Ascending aorta (tissue), 2 donors: ENCODE measurements at regions not wholly inside any gene's neighbourhood (a gene's known extent, or its start where the extent isn't known, plus 50 kb on each side); places are given as distances from the start of the nearest gene placed in this dataset.
A peak's percentile ranks its signal among the peaks of the same experiment; 100 is the strongest.

ENCODE experiments used
- DNase-seq, 2 donors: peaks; one replicate each; pipeline ENCODE4 v3.0.0-alpha.2; 2019; ENCODE audit warnings: low spot score in 2 of 2
- H3K27ac ChIP-seq, 2 donors: fragments of 200-600 bp; sonication (generic); one replicate each; pipeline ENCODE4 v1.5.1; 2016 to 2017; ENCODE audit warnings: mild to moderate bottlenecking in 1 of 2
- H3K27me3 ChIP-seq: fragments of 200-600 bp; sonication (generic); one replicate; pipeline ENCODE4 v1.5.1; 2017
- H3K36me3 ChIP-seq, 2 donors: fragments of 200-600 bp; sonication (generic); one replicate each; pipeline ENCODE4 v1.5.1; 2016
- H3K4me1 ChIP-seq, 2 donors: fragments of 200-600 bp; sonication (generic); one replicate each; pipeline ENCODE4 v1.5.1; 2016 to 2017; ENCODE audit warnings: mild to moderate bottlenecking in 1 of 2
- H3K4me3 ChIP-seq, 2 donors: fragments of 200-600 bp; sonication (generic); one replicate each; pipeline ENCODE4 v1.5.1; 2016 to 2017; ENCODE audit warnings: mild to moderate bottlenecking in 1 of 2
- H3K9me3 ChIP-seq, 2 donors: fragments of 200-600 bp; sonication (generic); one replicate each; pipeline ENCODE4 v1.5.1; 2016
- intact Hi-C: fragments of 100-400 bp; cut with DNase I; formaldehyde crosslinking; loops from one replicate; pipeline ENCODE4 v1.15.1; 2023
- TF ChIP-seq, protein P1 (sequence below), 3 experiments: fragments of 200-600 bp in 2 of 3; fragments of 450-650 bp in 1 of 3; sonication (generic) in 2 of 3; IDR thresholded peaks; one replicate each; pipeline ENCODE4 v1.5.1; 2016 to 2019; ENCODE audit warnings: antibody characterized with exemption in 3 of 3, mild to moderate bottlenecking in 1 of 3, moderate library complexity in 1 of 3

DNA sequence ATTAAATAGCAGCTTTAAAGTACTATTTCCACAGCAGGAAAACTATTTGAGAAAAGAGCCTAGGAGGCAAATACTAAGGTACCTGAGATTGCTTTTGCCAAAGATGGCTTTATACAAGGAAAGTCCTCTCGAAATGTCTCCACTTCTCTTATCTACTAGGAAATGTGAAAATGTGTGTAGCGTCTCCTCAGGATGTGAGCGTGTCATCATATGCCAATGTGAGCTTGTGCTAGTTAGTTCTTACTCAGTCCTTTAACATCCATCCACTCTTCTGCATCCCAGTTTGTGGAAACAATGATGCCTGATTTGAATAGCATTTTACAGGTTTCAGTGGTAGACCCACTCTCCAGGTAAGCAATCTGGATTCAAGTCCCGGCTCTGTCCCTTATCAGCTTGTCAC, 421.0 kb downstream of the DYNC2H1 start:
- H3K36me3 ChIP-seq, result no peaks in the 10 kb centered on the region
- TF ChIP-seq, protein P1, sequence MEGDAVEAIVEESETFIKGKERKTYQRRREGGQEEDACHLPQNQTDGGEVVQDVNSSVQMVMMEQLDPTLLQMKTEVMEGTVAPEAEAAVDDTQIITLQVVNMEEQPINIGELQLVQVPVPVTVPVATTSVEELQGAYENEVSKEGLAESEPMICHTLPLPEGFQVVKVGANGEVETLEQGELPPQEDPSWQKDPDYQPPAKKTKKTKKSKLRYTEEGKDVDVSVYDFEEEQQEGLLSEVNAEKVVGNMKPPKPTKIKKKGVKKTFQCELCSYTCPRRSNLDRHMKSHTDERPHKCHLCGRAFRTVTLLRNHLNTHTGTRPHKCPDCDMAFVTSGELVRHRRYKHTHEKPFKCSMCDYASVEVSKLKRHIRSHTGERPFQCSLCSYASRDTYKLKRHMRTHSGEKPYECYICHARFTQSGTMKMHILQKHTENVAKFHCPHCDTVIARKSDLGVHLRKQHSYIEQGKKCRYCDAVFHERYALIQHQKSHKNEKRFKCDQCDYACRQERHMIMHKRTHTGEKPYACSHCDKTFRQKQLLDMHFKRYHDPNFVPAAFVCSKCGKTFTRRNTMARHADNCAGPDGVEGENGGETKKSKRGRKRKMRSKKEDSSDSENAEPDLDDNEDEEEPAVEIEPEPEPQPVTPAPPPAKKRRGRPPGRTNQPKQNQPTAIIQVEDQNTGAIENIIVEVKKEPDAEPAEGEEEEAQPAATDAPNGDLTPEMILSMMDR (IDR thresholded peaks at IDR 0.05), result no peak
- no peak overlapping the region for H3K27ac ChIP-seq
- H3K4me1 ChIP-seq, result no peaks in the 10 kb centered on the region
- no peaks in the 10 kb centered on the region for H3K27me3 ChIP-seq
- intact Hi-C loops, result no loop called here
- DNase-seq, result no peak
- no peak overlapping the region for H3K4me3 ChIP-seq
- H3K9me3 ChIP-seq, result no peaks in the 10 kb centered on the region

DNA sequence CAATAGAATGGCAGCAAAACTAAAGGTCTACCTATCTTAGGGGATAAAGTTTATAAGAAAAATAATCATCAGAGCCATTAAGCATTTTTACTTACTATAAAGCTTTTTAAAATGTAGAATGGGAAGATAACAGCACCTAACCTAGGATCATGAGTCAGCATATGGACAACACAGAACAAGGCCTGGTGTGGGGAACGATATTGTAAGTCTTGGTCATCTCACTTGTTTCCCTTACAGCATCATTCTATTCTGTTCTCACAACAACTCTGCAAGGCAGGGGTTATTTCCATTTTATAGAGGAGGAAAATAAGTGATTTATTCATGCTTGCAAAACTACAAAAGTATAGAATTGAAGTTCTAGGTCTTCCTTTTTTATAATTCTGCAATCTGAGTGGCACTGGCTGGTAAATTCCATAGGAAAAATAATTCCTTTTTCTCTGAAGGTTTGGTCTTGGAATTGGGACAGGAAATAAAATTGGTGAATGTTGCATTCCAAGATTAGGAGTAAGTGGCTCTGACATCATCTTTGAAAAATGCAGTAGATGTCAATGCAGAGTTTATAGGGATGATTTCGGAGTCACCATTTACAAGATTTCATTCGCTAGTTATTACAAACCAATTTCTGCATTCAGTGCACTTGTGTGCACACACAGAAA, 423.0 kb downstream of the DYNC2H1 start:
- Histone ChIP-seq H3K9me3 (no peaks in the 10 kb centered on the region), H3K4me1 (no peaks in the 10 kb centered on the region), H3K4me3 (no peak overlapping the region), H3K27ac (no peak overlapping the region), H3K36me3 (no peaks in the 10 kb centered on the region), H3K27me3 (no peaks in the 10 kb centered on the region)
- TF ChIP-seq, protein P1 (IDR thresholded peaks at IDR 0.05), result no peak
- intact Hi-C loops, result no loop called here
- no peak for DNase-seq

DNA sequence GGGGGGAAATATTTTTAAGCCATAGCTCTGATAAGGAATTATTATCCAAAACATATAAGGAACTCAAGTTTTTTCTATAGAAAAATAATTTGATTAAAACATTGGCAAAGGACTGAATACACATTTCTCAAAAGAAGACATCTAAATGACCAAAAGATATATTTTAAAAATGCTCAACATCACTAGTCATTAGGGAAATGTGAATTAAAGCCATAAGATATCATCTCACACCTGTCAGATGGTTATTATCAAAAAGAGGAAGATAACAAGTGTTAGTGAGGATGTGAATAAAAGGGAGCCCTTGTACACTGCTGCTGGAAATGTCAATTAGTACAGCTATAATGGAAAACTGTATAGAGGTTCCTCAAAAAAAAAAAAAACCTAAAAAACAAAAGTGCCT, 425.0 kb downstream of the DYNC2H1 start:
- no peaks in the 10 kb centered on the region for H3K4me1 ChIP-seq
- no peaks in the 10 kb centered on the region for H3K9me3 ChIP-seq
- TF ChIP-seq, protein P1 (IDR thresholded peaks at IDR 0.05), result no peak
- H3K27ac ChIP-seq, result no peak overlapping the region
- no peaks in the 10 kb centered on the region for H3K36me3 ChIP-seq
- H3K4me3 ChIP-seq, result no peak overlapping the region
- intact Hi-C loops, result no loop called here
- no peaks in the 10 kb centered on the region for H3K27me3 ChIP-seq
- no peak for DNase-seq

DNA sequence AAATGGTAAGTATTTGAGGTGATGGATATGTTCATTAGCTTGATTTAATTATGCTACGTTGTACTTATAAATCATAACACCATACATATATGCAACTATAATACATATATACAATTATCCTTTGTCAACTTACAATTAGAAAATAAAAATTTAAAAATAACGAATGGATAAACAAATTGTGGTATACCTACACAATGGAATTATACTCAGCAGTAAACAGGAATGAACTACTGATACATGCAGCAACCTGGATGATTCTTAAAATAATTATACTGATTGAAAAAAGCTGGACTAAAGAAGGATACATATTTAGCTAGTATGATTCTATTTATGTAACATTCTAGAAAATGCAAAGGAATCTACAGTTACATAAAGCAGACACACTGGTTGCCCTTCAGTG, 425.7 kb downstream of the DYNC2H1 start:
- no peaks in the 10 kb centered on the region for H3K9me3 ChIP-seq
- H3K27ac ChIP-seq, result no peak overlapping the region
- no peaks in the 10 kb centered on the region for H3K27me3 ChIP-seq
- H3K4me1 ChIP-seq, result no peaks in the 10 kb centered on the region
- TF ChIP-seq, protein P1 (IDR thresholded peaks at IDR 0.05), result no peak
- intact Hi-C loops, result no loop called here
- DNase-seq, result no peak
- H3K4me3 ChIP-seq, result no peak overlapping the region
- H3K36me3 ChIP-seq, result no peaks in the 10 kb centered on the region

DNA sequence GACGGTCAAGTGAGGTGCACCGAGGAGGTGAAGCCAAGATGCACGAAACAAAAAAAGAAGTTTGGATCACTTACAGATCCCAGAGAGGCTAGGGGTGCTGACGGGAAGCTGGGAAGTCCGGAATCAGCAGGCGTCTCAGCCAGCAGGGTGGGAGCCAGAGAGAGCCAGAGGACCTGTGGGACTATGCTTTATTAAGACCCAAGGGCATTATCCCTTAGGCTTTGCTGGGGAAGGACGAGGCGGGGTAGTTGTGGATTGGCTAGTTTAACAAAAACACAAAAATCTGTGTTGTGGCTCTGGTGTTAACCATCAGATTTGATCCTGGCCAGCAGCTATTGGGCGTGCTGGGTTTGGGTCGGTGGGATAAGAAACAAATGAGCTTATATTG, 427.1 kb downstream of the DYNC2H1 start:
- TF ChIP-seq, protein P1 (IDR thresholded peaks at IDR 0.05), result no peak
- Histone ChIP-seq H3K27me3 (no peaks in the 10 kb centered on the region), H3K4me3 (peak overlapping the region in 1 of 2 donors; percentile 20), H3K9me3 (no peaks in the 10 kb centered on the region), H3K27ac (no peak overlapping the region), H3K36me3 (no peaks in the 10 kb centered on the region), H3K4me1 (no peaks in the 10 kb centered on the region)
- intact Hi-C loops, result no loop called here
- DNase-seq, result no peak
